Upper lobe of left lung (tissue), 6 donors: ENCODE measurements at regions not wholly inside any gene's neighbourhood (a gene's known extent, or its start where the extent isn't known, plus 50 kb on each side); places are given as distances from the start of the nearest gene placed in this dataset.
A peak's percentile ranks its signal among the peaks of the same experiment; 100 is the strongest.
"Not testable (repeated sequence)": the region's sequence is repeated elsewhere in the genome, so short reads cannot be mapped to it uniquely, and the experiment has no call there.

ENCODE experiments used
- ATAC-seq, 2 donors: fragments of 200-7000 bp; cut with Tn5 transposase; one replicate each; pipeline ENCODE4 v1.9.1; 2022; ENCODE audit warnings: mild to moderate bottlenecking in 2 of 2, moderate library complexity in 2 of 2; ENCODE audit not compliant: low FRiP score in 2 of 2
- DNase-seq, 2 donors: peaks; one replicate each; pipeline ENCODE4 v3.0.0-alpha.2; 2019 to 2020
- H3K27ac ChIP-seq, 4 donors: fragments of 200-600 bp; sonication (generic); one replicate each; pipeline ENCODE4 v1.5.1; 2016 to 2019
- H3K27me3 ChIP-seq, 4 donors: fragments of 200-600 bp; sonication (generic); one replicate each; pipeline ENCODE4 v1.5.1; 2017 to 2019
- H3K36me3 ChIP-seq, 4 donors: fragments of 200-600 bp; sonication (generic); one replicate each; pipeline ENCODE4 v1.5.1; 2016 to 2019
- H3K4me1 ChIP-seq, 4 donors: fragments of 200-600 bp; sonication (generic); one replicate each; pipeline ENCODE4 v1.5.1; 2018 to 2019
- H3K4me3 ChIP-seq, 4 donors: fragments of 200-600 bp; sonication (generic); one replicate each; pipeline ENCODE4 v1.5.1; 2017 to 2019; ENCODE audit warnings: mild to moderate bottlenecking in 2 of 4, moderate library complexity in 1 of 4
- H3K9me3 ChIP-seq, 4 donors: fragments of 200-600 bp; sonication (generic); one replicate each; pipeline ENCODE4 v1.5.1; 2018 to 2019
- CTCF ChIP-seq, 6 experiments: fragments of 450-650 bp in 4 of 6; fragments of 200-600 bp in 2 of 6; sonication (generic) in 2 of 6; IDR thresholded peaks; one replicate each; pipeline ENCODE4 v1.5.1; 2016 to 2019; ENCODE audit warnings: antibody characterized with exemption in 6 of 6
- EP300 ChIP-seq, 4 donors: sonication (generic); formaldehyde crosslinking; IDR thresholded peaks; one replicate each; pipeline ENCODE4 v1.5.1; 2017; ENCODE audit warnings: antibody characterized with exemption in 4 of 4, control low read depth in 2 of 4
- POLR2A ChIP-seq, 4 donors: fragments of 450-650 bp; IDR thresholded peaks; one replicate each; pipeline ENCODE4 v1.5.1; 2016 to 2017; ENCODE audit warnings: antibody characterized with exemption in 4 of 4, mild to moderate bottlenecking in 2 of 4
- POLR2AphosphoS5 ChIP-seq, 2 donors: sonication (generic); formaldehyde crosslinking; IDR thresholded peaks; one replicate each; pipeline ENCODE4 v1.5.1; 2017; ENCODE audit warnings: antibody characterized with exemption in 2 of 2
- WGBS, 2 donors: methylation state at CpG; one replicate each; pipeline ENCODE4 v1.1.5; 2017 to 2018; 5-methylcytosine and 5-hydroxymethylcytosine counted together
- donor health status: DM: no; HTN: no; CAD: no; lungs with moderate emphysema.
- donor health status: DM: no; HTN: yes; CAD: no; lungs with severe emphysema.

- Histone ChIP-seq H3K4me3 (no peak overlapping the region), H3K27me3 (no peaks in the 10 kb centered on the region), H3K27ac (no peak overlapping the region), H3K4me1 (no peaks in the 10 kb centered on the region), H3K36me3 (no peaks in the 10 kb centered on the region), H3K9me3 (no peaks in the 10 kb centered on the region)
- ATAC-seq (no peak), DNase-seq (no peak)
- no peak for TF ChIP-seq POLR2A (IDR thresholded peaks at IDR 0.05)
- TF ChIP-seq CTCF (IDR thresholded peaks at IDR 0.05) = no peak
- TF ChIP-seq EP300 (IDR thresholded peaks at IDR 0.05) = no peak
- TF ChIP-seq POLR2AphosphoS5 (IDR thresholded peaks at IDR 0.05) = no peak
- WGBS, 2 donors = 83 to 85% methylated on average over 2 of the region's 2 CpGs
Observed at GRCh38 chr5:119757276-119757675, 127.9 kb downstream of the FAM170A start.

- not testable (repeated sequence) for H3K4me1 ChIP-seq, H3K4me3 ChIP-seq, H3K36me3 ChIP-seq, DNase-seq, H3K27ac ChIP-seq, H3K27me3 ChIP-seq, H3K9me3 ChIP-seq, ATAC-seq
- WGBS, 2 donors = 73 to 85% methylated on average over 5 to 11 of the region's 11 CpGs
Observed at GRCh38 chr5:119769695-119770693, 140.6 kb downstream of the FAM170A start.

- H3K9me3 ChIP-seq, H3K27me3 ChIP-seq, ATAC-seq, H3K4me3 ChIP-seq, H3K4me1 ChIP-seq, H3K27ac ChIP-seq, H3K36me3 ChIP-seq: not testable (repeated sequence)
- DNase-seq = peak in 1 of 2 donors; percentile 26
- WGBS, 2 donors = 81 to 95% methylated on average over 15 of the region's 15 CpGs
Observed at GRCh38 chr5:119780145-119780544, 150.8 kb downstream of the FAM170A start.

GRCh38 chr5:119785057-119785456 lies 155.7 kb downstream of the FAM170A start:
- DNase-seq = no peak
- Histone ChIP-seq H3K27ac (no peak overlapping the region), H3K4me1 (no peaks in the 10 kb centered on the region), H3K9me3 (no peaks in the 10 kb centered on the region), H3K27me3 (no peaks in the 10 kb centered on the region), H3K4me3 (no peak overlapping the region), H3K36me3 (no peaks in the 10 kb centered on the region)
- TF ChIP-seq POLR2A (IDR thresholded peaks at IDR 0.05) (no peak), CTCF (IDR thresholded peaks at IDR 0.05) (no peak), POLR2AphosphoS5 (IDR thresholded peaks at IDR 0.05) (no peak), EP300 (IDR thresholded peaks at IDR 0.05) (no peak)
- ATAC-seq = no peak

- Histone ChIP-seq H3K4me1 (no peaks in the 10 kb centered on the region), H3K36me3 (no peaks in the 10 kb centered on the region), H3K4me3 (no peak overlapping the region), H3K27ac (no peak overlapping the region), H3K27me3 (no peaks in the 10 kb centered on the region), H3K9me3 (no peaks in the 10 kb centered on the region)
- ATAC-seq = no peak
- WGBS, 2 donors = 41 to 51% methylated on average over 2 of the region's 2 CpGs
- TF ChIP-seq CTCF (IDR thresholded peaks at IDR 0.05) = no peak
- no peak for TF ChIP-seq EP300 (IDR thresholded peaks at IDR 0.05)
- no peak for TF ChIP-seq POLR2AphosphoS5 (IDR thresholded peaks at IDR 0.05)
- TF ChIP-seq POLR2A (IDR thresholded peaks at IDR 0.05) = no peak
- no peak for DNase-seq
Observed at GRCh38 chr5:119789406-119790117, 160.2 kb downstream of the FAM170A start.
